Glutamatergic neuron (in vitro differentiated cells): ENCODE measurements at regions not wholly inside any gene's neighbourhood (a gene's known extent, or its start where the extent isn't known, plus 50 kb on each side); places are given as distances from the start of the nearest gene placed in this dataset.
"Not testable (repeated sequence)": the region's sequence is repeated elsewhere in the genome, so short reads cannot be mapped to it uniquely, and the experiment has no call there.

Source experiments
- DNase-seq: peaks from one replicate; pipeline ENCODE4 v3.0.0; 2022
- H3K27ac Mint-ChIP-seq: one replicate; pipeline ENCODE4 v1.8.0; 2020; ENCODE audit warnings: mild to moderate bottlenecking, mixed read lengths, inconsistent platforms; ENCODE audit not compliant: unreplicated experiment
- H3K27me3 Mint-ChIP-seq: one replicate; pipeline ENCODE4 v1.8.0; 2020; ENCODE audit warnings: mild to moderate bottlenecking, moderate library complexity, mixed read lengths, inconsistent platforms; ENCODE audit not compliant: unreplicated experiment
- H3K36me3 Mint-ChIP-seq: one replicate; pipeline ENCODE4 v1.8.0; 2020; ENCODE audit warnings: mild to moderate bottlenecking, mixed read lengths, inconsistent platforms; ENCODE audit not compliant: unreplicated experiment
- H3K4me1 Mint-ChIP-seq: one replicate; pipeline ENCODE4 v1.8.0; 2020; ENCODE audit warnings: mild to moderate bottlenecking, low read depth, mixed read lengths, inconsistent platforms; ENCODE audit not compliant: unreplicated experiment
- H3K4me3 Mint-ChIP-seq: one replicate; pipeline ENCODE4 v1.8.0; 2020; ENCODE audit warnings: mild to moderate bottlenecking, mixed read lengths, inconsistent platforms; ENCODE audit not compliant: unreplicated experiment
- H3K9me3 Mint-ChIP-seq: one replicate; pipeline ENCODE4 v1.8.0; 2020; ENCODE audit warnings: mild to moderate bottlenecking, moderate library complexity, mixed read lengths, inconsistent platforms; ENCODE audit not compliant: unreplicated experiment
- CTCF ChIP-seq: fragments of 200-600 bp; sonication (generic); IDR thresholded peaks from one replicate; pipeline ENCODE4 v1.5.0; 2021; ENCODE audit not compliant: partially characterized antibody, unreplicated experiment

GRCh38 chr10:46104071-46104585, 58.1 kb upstream of the MSMB start:
- Mint-ChIP-seq H3K27me3 (peaks cover 8% of the 10 kb centered on the region), H3K27ac (no peak overlapping the region), H3K36me3 (no peaks in the 10 kb centered on the region)

GRCh38 chr10:46105416-46105815, 59.3 kb upstream of the MSMB start:
- H3K27me3 Mint-ChIP-seq, H3K9me3 Mint-ChIP-seq, H3K27ac Mint-ChIP-seq, H3K4me1 Mint-ChIP-seq, H3K36me3 Mint-ChIP-seq, DNase-seq: not testable (repeated sequence)
- peak overlapping the region; percentile 82 for H3K4me3 Mint-ChIP-seq

More at GRCh38 chr10:46104071-46104585, 58.1 kb upstream of the MSMB start:
- peaks cover 10% of the 10 kb centered on the region for H3K9me3 Mint-ChIP-seq
- no peak overlapping the region for H3K4me3 Mint-ChIP-seq
- H3K4me1 Mint-ChIP-seq, result peaks cover 7% of the 10 kb centered on the region
- DNase-seq, result no peak
- no peak for TF ChIP-seq CTCF

- DNase-seq, H3K27ac Mint-ChIP-seq, H3K9me3 Mint-ChIP-seq, H3K36me3 Mint-ChIP-seq, H3K27me3 Mint-ChIP-seq, H3K4me1 Mint-ChIP-seq: not testable (repeated sequence)
- peak overlapping the region; percentile 82 for H3K4me3 Mint-ChIP-seq
Measured at GRCh38 chr10:46105856-46106409, 59.9 kb upstream of the MSMB start.

- peaks cover 8% of the 10 kb centered on the region for H3K27me3 Mint-ChIP-seq
- H3K4me3 Mint-ChIP-seq, result peak overlapping the region; percentile 93
- peaks cover 10% of the 10 kb centered on the region for H3K9me3 Mint-ChIP-seq
- no peak for TF ChIP-seq CTCF
- H3K27ac Mint-ChIP-seq, result no peak overlapping the region
- H3K4me1 Mint-ChIP-seq, result peaks cover 7% of the 10 kb centered on the region
- H3K36me3 Mint-ChIP-seq, result no peaks in the 10 kb centered on the region
- peak; percentile 73 for DNase-seq
Measured at GRCh38 chr10:46106410-46107255, 60.6 kb upstream of the MSMB start.

- not testable (repeated sequence) for DNase-seq, H3K4me3 Mint-ChIP-seq, H3K27ac Mint-ChIP-seq, H3K4me1 Mint-ChIP-seq, H3K9me3 Mint-ChIP-seq, H3K36me3 Mint-ChIP-seq, H3K27me3 Mint-ChIP-seq
Measured at GRCh38 chr10:46108158-46108499, 62.1 kb upstream of the MSMB start.

- H3K4me1 Mint-ChIP-seq, H3K27ac Mint-ChIP-seq, H3K9me3 Mint-ChIP-seq, H3K36me3 Mint-ChIP-seq, H3K27me3 Mint-ChIP-seq, DNase-seq, H3K4me3 Mint-ChIP-seq: not testable (repeated sequence)
Measured at GRCh38 chr10:46154271-46154670, 108.2 kb upstream of the MSMB start.

GRCh38 chr10:46154683-46155082, 108.6 kb upstream of the MSMB start:
- H3K4me3 Mint-ChIP-seq, DNase-seq, H3K27ac Mint-ChIP-seq, H3K4me1 Mint-ChIP-seq, H3K27me3 Mint-ChIP-seq, H3K9me3 Mint-ChIP-seq, H3K36me3 Mint-ChIP-seq: not testable (repeated sequence)

- not testable (repeated sequence) for H3K27ac Mint-ChIP-seq, H3K4me3 Mint-ChIP-seq, H3K27me3 Mint-ChIP-seq, DNase-seq, H3K36me3 Mint-ChIP-seq, H3K4me1 Mint-ChIP-seq, H3K9me3 Mint-ChIP-seq
Measured at GRCh38 chr10:46156866-46157265, 110.8 kb upstream of the MSMB start.
